HL-60 (cell line): ENCODE measurements at regions not wholly inside any gene's neighbourhood (a gene's known extent, or its start where the extent isn't known, plus 50 kb on each side); places are given as distances from the start of the nearest gene placed in this dataset.

Source experiments
- DNase-seq, 2 experiments: peaks; one replicate each; pipeline ENCODE4 v3.0.0-alpha.2; 2010 to 2020; ENCODE audit warnings: low read depth in 1 of 2, low spot score in 1 of 2
- H3K27ac ChIP-seq: fragments of 250-450 bp; sonication (Bioruptor Pico); replicated peaks from 2 replicates; pipeline ENCODE4 v1.5.1; 2020; ENCODE audit warnings: mild to moderate bottlenecking, moderate library complexity
- H3K27me3 ChIP-seq: fragments of 250-450 bp; sonication (Bioruptor Pico); 2 replicates; pipeline ENCODE4 v1.5.1; 2021; ENCODE audit warnings: mild to moderate bottlenecking, moderate library complexity; ENCODE audit not compliant: insufficient read depth, poor library complexity, severe bottlenecking
- H3K4me3 ChIP-seq: replicated peaks from 2 replicates; pipeline ENCODE4 v1.5.1; 2011; ENCODE audit warnings: mild to moderate bottlenecking, control low read depth, low read length; ENCODE audit not compliant: insufficient read depth
- GABPA ChIP-seq: IDR thresholded peaks from 2 replicates; pipeline ENCODE4 v1.6.1; 2012; ENCODE audit warnings: low read depth
- POLR2AphosphoS5 ChIP-seq: IDR thresholded peaks from 2 replicates; pipeline ENCODE4 v1.6.1; 2012; ENCODE audit warnings: low read depth
- SPI1 ChIP-seq: IDR thresholded peaks from 2 replicates; pipeline ENCODE4 v1.6.1; 2012; ENCODE audit warnings: low read depth, mild to moderate bottlenecking, borderline replicate concordance
- TF ChIP-seq, protein P1 (sequence below): IDR thresholded peaks from 2 replicates; pipeline ENCODE4 v1.6.1; 2012; ENCODE audit warnings: low read depth; ENCODE audit not compliant: insufficient replicate concordance
- TF ChIP-seq, protein P2 (sequence below): IDR thresholded peaks from one replicate; pipeline ENCODE4 v1.5.1; 2011; ENCODE audit warnings: low read length, control low read depth, inconsistent platforms; ENCODE audit not compliant: insufficient read depth

DNA sequence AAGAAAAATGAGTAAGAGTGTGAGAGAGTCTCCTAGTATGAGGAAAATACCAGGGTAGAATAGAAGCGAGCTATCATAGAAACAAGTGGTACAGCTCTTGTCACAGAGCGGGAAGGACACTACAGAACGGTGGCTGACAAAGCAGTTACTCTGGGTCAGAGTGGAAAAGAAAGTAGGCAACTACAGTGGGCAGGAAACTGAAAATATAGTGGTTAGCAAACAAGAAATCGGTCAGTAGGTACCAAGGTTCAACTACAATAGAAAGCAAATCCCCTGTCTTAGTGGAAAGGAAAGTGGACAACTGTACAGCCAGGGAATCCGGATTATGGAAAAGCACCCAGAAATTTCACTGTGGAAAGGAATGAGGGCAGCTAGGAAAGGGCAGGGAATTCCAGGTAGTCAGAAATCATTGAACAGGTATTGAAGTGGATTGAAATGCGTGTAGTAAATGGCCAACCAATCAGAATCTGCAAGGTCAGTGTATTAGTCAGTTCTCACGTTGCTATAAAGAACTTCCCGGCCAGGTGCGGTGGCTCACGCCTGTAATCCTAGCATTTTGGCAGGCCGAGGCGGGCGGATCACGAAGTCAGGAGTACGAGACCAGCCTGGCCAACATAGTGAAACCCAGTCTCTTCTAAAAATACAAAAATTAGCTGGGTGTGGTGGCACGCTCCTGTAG is 219.6 kb upstream of the DIAPH2 start:
- no peak overlapping the region for H3K4me3 ChIP-seq
- no peak for DNase-seq
- TF ChIP-seq, protein P1, sequence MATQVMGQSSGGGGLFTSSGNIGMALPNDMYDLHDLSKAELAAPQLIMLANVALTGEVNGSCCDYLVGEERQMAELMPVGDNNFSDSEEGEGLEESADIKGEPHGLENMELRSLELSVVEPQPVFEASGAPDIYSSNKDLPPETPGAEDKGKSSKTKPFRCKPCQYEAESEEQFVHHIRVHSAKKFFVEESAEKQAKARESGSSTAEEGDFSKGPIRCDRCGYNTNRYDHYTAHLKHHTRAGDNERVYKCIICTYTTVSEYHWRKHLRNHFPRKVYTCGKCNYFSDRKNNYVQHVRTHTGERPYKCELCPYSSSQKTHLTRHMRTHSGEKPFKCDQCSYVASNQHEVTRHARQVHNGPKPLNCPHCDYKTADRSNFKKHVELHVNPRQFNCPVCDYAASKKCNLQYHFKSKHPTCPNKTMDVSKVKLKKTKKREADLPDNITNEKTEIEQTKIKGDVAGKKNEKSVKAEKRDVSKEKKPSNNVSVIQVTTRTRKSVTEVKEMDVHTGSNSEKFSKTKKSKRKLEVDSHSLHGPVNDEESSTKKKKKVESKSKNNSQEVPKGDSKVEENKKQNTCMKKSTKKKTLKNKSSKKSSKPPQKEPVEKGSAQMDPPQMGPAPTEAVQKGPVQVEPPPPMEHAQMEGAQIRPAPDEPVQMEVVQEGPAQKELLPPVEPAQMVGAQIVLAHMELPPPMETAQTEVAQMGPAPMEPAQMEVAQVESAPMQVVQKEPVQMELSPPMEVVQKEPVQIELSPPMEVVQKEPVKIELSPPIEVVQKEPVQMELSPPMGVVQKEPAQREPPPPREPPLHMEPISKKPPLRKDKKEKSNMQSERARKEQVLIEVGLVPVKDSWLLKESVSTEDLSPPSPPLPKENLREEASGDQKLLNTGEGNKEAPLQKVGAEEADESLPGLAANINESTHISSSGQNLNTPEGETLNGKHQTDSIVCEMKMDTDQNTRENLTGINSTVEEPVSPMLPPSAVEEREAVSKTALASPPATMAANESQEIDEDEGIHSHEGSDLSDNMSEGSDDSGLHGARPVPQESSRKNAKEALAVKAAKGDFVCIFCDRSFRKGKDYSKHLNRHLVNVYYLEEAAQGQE, result no peak
- no peak for TF ChIP-seq GABPA
- TF ChIP-seq POLR2AphosphoS5, result no peak
- TF ChIP-seq, protein P2, sequence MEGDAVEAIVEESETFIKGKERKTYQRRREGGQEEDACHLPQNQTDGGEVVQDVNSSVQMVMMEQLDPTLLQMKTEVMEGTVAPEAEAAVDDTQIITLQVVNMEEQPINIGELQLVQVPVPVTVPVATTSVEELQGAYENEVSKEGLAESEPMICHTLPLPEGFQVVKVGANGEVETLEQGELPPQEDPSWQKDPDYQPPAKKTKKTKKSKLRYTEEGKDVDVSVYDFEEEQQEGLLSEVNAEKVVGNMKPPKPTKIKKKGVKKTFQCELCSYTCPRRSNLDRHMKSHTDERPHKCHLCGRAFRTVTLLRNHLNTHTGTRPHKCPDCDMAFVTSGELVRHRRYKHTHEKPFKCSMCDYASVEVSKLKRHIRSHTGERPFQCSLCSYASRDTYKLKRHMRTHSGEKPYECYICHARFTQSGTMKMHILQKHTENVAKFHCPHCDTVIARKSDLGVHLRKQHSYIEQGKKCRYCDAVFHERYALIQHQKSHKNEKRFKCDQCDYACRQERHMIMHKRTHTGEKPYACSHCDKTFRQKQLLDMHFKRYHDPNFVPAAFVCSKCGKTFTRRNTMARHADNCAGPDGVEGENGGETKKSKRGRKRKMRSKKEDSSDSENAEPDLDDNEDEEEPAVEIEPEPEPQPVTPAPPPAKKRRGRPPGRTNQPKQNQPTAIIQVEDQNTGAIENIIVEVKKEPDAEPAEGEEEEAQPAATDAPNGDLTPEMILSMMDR, result no peak
- no peak for TF ChIP-seq SPI1
- H3K27ac ChIP-seq, result no peak overlapping the region
- H3K27me3 ChIP-seq, result no peaks in the 10 kb centered on the region

DNA sequence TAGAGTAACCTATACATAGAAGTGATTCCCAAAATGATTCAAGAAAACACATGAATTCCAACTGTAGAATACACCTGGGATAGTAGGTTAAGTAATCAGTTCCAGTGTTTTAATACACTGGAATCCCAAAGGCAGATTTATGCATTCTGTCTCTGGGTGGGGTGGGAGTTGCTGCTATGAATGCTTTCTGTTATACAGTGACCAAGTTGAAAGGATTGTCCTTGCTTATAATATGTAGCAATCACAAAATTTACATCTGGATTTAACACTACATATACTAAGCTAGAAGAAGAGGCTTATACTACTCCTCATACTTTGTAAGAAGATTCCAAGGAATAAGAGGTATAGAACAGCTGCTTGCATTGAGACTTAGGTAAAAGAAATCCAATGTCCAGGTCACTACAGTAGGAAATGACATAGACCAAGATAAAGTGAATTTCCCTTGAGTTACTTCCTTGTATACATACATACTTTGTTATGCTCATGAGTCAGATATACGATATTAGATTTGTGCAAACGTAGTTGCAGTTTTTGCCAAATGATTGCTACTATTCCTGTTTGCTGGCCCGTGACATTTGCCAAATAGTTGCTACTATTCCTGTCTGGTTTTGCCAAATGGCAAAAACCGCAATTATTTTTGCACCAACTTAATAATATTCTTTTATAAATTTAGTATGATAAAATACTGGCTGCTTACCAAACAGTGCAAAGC is 210.5 kb upstream of the DIAPH2 start:
- H3K4me3 ChIP-seq, result no peak overlapping the region
- H3K27ac ChIP-seq, result no peak overlapping the region
- no peak for DNase-seq
- TF ChIP-seq, protein P1, result no peak
- no peak for TF ChIP-seq POLR2AphosphoS5
- no peak for TF ChIP-seq SPI1
- TF ChIP-seq, protein P2, result no peak
- TF ChIP-seq GABPA, result no peak
- no peaks in the 10 kb centered on the region for H3K27me3 ChIP-seq

DNA sequence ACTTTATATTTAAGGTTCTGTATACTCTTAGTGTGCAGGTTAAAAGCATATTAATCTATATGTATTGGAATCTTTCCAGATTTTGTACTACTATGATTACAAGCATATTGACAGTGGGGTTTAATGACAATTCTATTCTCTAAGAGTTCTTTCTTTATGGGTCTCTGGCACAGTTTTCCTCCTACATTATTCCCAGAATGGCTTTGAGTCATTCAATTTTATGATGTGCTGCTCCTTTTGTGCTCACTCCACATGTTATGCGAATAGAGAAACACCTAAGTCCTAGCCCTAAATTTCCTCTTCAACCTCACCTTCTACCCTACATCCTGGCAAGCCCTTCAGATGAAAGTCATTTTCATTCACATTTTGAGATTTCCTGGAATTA is 209.9 kb upstream of the DIAPH2 start:
- no peak overlapping the region for H3K4me3 ChIP-seq

More for the DNA sequence above, 209.9 kb upstream of the DIAPH2 start:
- Histone ChIP-seq H3K27ac (no peak overlapping the region), H3K27me3 (no peaks in the 10 kb centered on the region)
- TF ChIP-seq POLR2AphosphoS5, result no peak
- TF ChIP-seq, protein P2, result no peak
- no peak for TF ChIP-seq GABPA
- DNase-seq, result no peak
